GM10248 (cell line): ENCODE measurements at regions not wholly inside any gene's neighbourhood (a gene's known extent, or its start where the extent isn't known, plus 50 kb on each side); places are given as distances from the start of the nearest gene placed in this dataset.

Source experiments
- CTCF ChIA-PET: fragments of 300-600 bp; sonication (Branson Sonifier 250); formaldehyde crosslinking; extraction: SDS; loops from one replicate; lab custom pipeline; 2021; ENCODE audit warnings: antibody characterized with exemption; lab: Yijun Ruan, JAX
- POLR2A ChIA-PET: fragments of 350-650 bp; sonication (Branson Sonifier 250); formaldehyde crosslinking; extraction: SDS; loops from one replicate; lab custom pipeline; 2020; ENCODE audit warnings: antibody characterized with exemption; lab: Yijun Ruan, JAX
- DNase-seq: peaks from one replicate; pipeline ENCODE4 v3.0.0; 2012; ENCODE audit errors: extremely low spot score
- TF ChIP-seq, protein P1 (sequence below): IDR thresholded peaks from 2 replicates; pipeline ENCODE4 v1.5.1; 2012; ENCODE audit warnings: mild to moderate bottlenecking, low read depth; ENCODE audit errors: extremely low read depth, missing control alignments, control extremely low read depth

- peak; percentile 15 for DNase-seq
Observed at GRCh38 chr12:46675736-46676135, 150.1 kb downstream of the SLC38A4 start.

GRCh38 chr12:46674800-46675199, 151.0 kb downstream of the SLC38A4 start:
- no peak for DNase-seq
- TF ChIP-seq, protein P1, sequence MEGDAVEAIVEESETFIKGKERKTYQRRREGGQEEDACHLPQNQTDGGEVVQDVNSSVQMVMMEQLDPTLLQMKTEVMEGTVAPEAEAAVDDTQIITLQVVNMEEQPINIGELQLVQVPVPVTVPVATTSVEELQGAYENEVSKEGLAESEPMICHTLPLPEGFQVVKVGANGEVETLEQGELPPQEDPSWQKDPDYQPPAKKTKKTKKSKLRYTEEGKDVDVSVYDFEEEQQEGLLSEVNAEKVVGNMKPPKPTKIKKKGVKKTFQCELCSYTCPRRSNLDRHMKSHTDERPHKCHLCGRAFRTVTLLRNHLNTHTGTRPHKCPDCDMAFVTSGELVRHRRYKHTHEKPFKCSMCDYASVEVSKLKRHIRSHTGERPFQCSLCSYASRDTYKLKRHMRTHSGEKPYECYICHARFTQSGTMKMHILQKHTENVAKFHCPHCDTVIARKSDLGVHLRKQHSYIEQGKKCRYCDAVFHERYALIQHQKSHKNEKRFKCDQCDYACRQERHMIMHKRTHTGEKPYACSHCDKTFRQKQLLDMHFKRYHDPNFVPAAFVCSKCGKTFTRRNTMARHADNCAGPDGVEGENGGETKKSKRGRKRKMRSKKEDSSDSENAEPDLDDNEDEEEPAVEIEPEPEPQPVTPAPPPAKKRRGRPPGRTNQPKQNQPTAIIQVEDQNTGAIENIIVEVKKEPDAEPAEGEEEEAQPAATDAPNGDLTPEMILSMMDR = no peak
- CTCF ChIA-PET = interaction anchor here (0.7 to 2.5 kb wide), 10 partner anchors 8 to 528 kb away, joined by 3 to 13 read pairs (median 6); no protein-coding TSS in a partner anchor
- POLR2A ChIA-PET = no interaction called here

More at GRCh38 chr12:46675736-46676135, 150.1 kb downstream of the SLC38A4 start:
- ChIA-PET CTCF (interaction anchor here (0.9 to 2.5 kb wide), 10 partner anchors 8 to 722 kb away, joined by 3 to 13 read pairs (median 4); no protein-coding TSS in a partner anchor), POLR2A (no interaction called here)
- TF ChIP-seq, protein P1 = peak; percentile 36

- ChIA-PET POLR2A (no interaction called here), CTCF (interaction anchor here (0.7 to 2.5 kb wide), 9 partner anchors 9 to 603 kb away, joined by 3 to 13 read pairs (median 5); no protein-coding TSS in a partner anchor)
- TF ChIP-seq, protein P1 = no peak
Observed at GRCh38 chr12:46674129-46674528, 151.7 kb downstream of the SLC38A4 start.

DNA sequence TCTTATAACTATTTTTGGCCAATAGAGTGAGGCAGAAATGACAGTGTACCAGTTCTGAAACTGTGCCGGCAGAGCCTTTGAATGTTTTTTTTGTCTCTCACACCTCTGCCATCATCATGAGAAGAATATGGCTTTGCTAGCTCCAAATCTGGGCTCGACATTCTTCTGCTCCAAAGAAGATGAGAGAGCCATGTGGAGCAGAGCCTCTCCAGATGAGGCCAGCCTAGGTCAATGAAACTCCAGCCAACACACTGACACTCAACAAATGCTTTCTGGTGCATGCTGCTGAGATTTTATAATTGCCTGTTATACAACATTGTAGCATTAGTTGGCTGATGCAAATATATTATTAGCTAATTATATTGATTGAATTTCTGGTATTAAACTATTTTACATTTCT, 154.7 kb downstream of the SLC38A4 start:
- TF ChIP-seq, protein P1 = no peak
- ChIA-PET POLR2A (no interaction called here), CTCF (interaction anchor here (1.3 kb wide), 1 partner anchor 13 kb away, joined by 3 read pairs; no protein-coding TSS in a partner anchor)
- DNase-seq = no peak

More at GRCh38 chr12:46674129-46674528, 151.7 kb downstream of the SLC38A4 start:
- no peak for DNase-seq

- CTCF ChIA-PET = interaction anchor here (1.0 to 1.3 kb wide), 2 partner anchors 12 to 545 kb away, joined by 3 read pairs; no protein-coding TSS in a partner anchor
- no peak for DNase-seq
- TF ChIP-seq, protein P1 = no peak
- POLR2A ChIA-PET = no interaction called here
Observed at GRCh38 chr12:46670636-46671035, 155.2 kb downstream of the SLC38A4 start.

DNA sequence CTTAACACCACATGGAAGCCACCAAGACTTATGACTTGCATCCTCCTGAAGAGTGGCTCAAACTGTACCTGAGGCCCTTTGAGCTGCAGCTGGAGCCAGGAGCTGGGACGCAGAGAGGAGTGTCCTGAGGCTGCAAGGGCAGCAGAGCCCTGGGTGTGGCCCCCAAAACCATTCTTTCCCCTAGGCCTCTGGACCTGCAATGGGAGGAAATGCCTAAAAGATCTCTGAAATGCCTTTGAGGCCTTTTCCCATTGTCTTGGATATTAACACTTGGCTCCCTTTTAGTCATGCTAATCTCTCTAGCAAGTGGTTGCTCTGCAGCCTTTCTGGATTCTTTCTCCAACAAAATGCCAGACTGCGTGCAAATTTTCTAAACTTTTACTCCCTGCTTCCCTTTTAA, 156.1 kb downstream of the SLC38A4 start:
- TF ChIP-seq, protein P1 = no peak
- ChIA-PET POLR2A (no interaction called here), CTCF (interaction anchor here (1.0 to 1.2 kb wide), 2 partner anchors 9 to 544 kb away, joined by 3 to 4 read pairs; no protein-coding TSS in a partner anchor)
- no peak for DNase-seq
